Heart left ventricle (tissue), 16 donors: ENCODE measurements at regions not wholly inside any gene's neighbourhood (a gene's known extent, or its start where the extent isn't known, plus 50 kb on each side); places are given as distances from the start of the nearest gene placed in this dataset.

Experiments used
- ATAC-seq, 4 donors: fragments of 200-7000 bp; cut with Tn5 transposase; one replicate each; pipeline ENCODE4 v1.9.1; 2020 to 2022; ENCODE audit warnings: moderate library complexity in 4 of 4, mild to moderate bottlenecking in 3 of 4, moderate number of reproducible peaks in 1 of 4
- DNase-seq, 5 donors: peaks; one replicate each; pipeline ENCODE4 v3.0.0-alpha.2; 2020
- H3K27ac ChIP-seq, 12 donors: fragments of 200-600 bp; sonication (generic) in 4 of 12; one replicate each; pipeline versions ENCODE4 v1.5.0 to v1.8.0; 2016 to 2022; ENCODE audit warnings: mild to moderate bottlenecking in 2 of 12
- H3K27me3 ChIP-seq, 9 donors: fragments of 200-600 bp; sonication (generic) in 2 of 9; one replicate each; pipeline versions ENCODE4 v1.5.1 to v1.8.0; 2016 to 2022; ENCODE audit warnings: mild to moderate bottlenecking in 3 of 9
- H3K36me3 ChIP-seq, 9 donors: fragments of 200-600 bp; sonication (generic) in 2 of 9; one replicate each; pipeline versions ENCODE4 v1.5.0 to v1.8.0; 2018 to 2022; ENCODE audit warnings: mild to moderate bottlenecking in 2 of 9
- H3K4me1 ChIP-seq, 12 donors: fragments of 200-600 bp; sonication (generic) in 4 of 12; one replicate each; pipeline versions ENCODE4 v1.5.0 to v1.8.0; 2016 to 2022; ENCODE audit warnings: mild to moderate bottlenecking in 3 of 12
- H3K4me3 ChIP-seq, 12 donors: fragments of 200-600 bp; sonication (generic) in 4 of 12; one replicate each; pipeline versions ENCODE4 v1.5.0 to v1.8.0; 2017 to 2022; ENCODE audit warnings: mild to moderate bottlenecking in 9 of 12, moderate library complexity in 4 of 12
- H3K9me3 ChIP-seq, 12 donors: fragments of 200-600 bp; sonication (generic) in 4 of 12; one replicate each; pipeline versions ENCODE4 v1.5.0 to v1.8.0; 2016 to 2022; ENCODE audit warnings: mild to moderate bottlenecking in 1 of 12
- POLR2A ChIP-seq, 2 donors: fragments of 450-650 bp; IDR thresholded peaks; one replicate each; pipeline ENCODE4 v1.6.1; 2017; ENCODE audit warnings: antibody characterized with exemption in 2 of 2, mild to moderate bottlenecking in 2 of 2, moderate library complexity in 2 of 2
- WGBS, 4 donors: extraction: QIAGEN DNeasy Blood & Tissue Kit in 2 of 4; methylation state at CpG; one replicate each; pipeline versions ENCODE4 v1.1.5 to v1.1.7; 2013 to 2018; 5-methylcytosine and 5-hydroxymethylcytosine counted together
- intact Hi-C, 10 donors: fragments of 100-400 bp; cut with DNase I; formaldehyde crosslinking; loops; one replicate each; pipeline versions ENCODE4 v1.11.1 to v1.14.2; 2022
- TF ChIP-seq, protein P1 (sequence below), 12 donors: fragments of 200-600 bp; sonication (generic) in 4 of 12; IDR thresholded peaks; one replicate each; pipeline versions ENCODE4 v1.5.0 to v1.8.0; 2018 to 2022; ENCODE audit warnings: antibody characterized with exemption in 12 of 12, mild to moderate bottlenecking in 5 of 12
- donor health status: ischemic (EF 13 %, LVEDD 7.1; RV severe dilation, severe dysfunction).
- donor health status: healthy with polysubstance abuse.
- donor health status: DM: no; HTN: yes; CAD: no.
- donor health status: DM: no; HTN: no; CAD: no.
- donor health status: ischemic (EF 25% LVEDD 6.9; RV normal size, moderate dysfunction).
- donor health status: ischemic (EF 25% LVEDD 5.7; RV mildly dilated, moderate dysfunction).
- donor health status: healthy.
- donor health status: DM: yes; HTN: yes; CAD: no.
- donor health status: ischemic (EF 35%, LVEDD 5.7; RV mildly dilated, moderate dysfunction).
- donor health status: nonischemic (EF 11% LVEDD 7.7; RV severe dilation, severe dysfunction).
- donor health status: DM: yes; HTN: yes; CAD: no.
- donor health status: PGD.
- donor health status: ischemic (EF 29% LVEDD 5.4; RV normal size, mild dysfunction).
- donor health status: nonischemic (EF 23%, LVEDD 6.1; RV moderate dilation, normal function).

DNA sequence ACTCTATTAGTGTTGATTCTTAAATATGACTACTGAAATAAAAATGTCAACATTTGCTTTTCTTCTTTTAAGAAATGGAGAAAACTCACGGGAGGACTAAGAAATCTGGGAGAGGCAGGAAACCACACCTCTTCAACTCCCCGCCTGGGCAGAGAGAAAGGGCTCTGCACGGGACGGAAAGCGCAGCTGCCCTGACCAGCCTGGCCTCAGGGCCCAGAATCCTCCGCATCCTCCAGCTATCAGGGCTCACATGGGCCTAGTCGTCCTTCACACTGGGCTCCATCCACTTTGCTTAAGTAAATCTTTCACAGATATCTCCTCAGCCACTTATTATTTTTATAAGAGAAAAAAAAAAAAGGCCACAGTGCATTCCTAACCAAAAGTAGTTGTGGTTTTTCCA, 215.1 kb downstream of the TBXT start:
- Histone ChIP-seq H3K36me3 (peaks cover 0 to 3% (median 0%) of the 10 kb centered on the region in 9 donors), H3K27ac (no peak overlapping the region), H3K4me1 (no peaks in the 10 kb centered on the region), H3K27me3 (no peaks in the 10 kb centered on the region), H3K4me3 (no peak overlapping the region), H3K9me3 (no peaks in the 10 kb centered on the region)
- TF ChIP-seq, protein P1, sequence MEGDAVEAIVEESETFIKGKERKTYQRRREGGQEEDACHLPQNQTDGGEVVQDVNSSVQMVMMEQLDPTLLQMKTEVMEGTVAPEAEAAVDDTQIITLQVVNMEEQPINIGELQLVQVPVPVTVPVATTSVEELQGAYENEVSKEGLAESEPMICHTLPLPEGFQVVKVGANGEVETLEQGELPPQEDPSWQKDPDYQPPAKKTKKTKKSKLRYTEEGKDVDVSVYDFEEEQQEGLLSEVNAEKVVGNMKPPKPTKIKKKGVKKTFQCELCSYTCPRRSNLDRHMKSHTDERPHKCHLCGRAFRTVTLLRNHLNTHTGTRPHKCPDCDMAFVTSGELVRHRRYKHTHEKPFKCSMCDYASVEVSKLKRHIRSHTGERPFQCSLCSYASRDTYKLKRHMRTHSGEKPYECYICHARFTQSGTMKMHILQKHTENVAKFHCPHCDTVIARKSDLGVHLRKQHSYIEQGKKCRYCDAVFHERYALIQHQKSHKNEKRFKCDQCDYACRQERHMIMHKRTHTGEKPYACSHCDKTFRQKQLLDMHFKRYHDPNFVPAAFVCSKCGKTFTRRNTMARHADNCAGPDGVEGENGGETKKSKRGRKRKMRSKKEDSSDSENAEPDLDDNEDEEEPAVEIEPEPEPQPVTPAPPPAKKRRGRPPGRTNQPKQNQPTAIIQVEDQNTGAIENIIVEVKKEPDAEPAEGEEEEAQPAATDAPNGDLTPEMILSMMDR (IDR thresholded peaks at IDR 0.05): no peak
- no peak for TF ChIP-seq POLR2A (IDR thresholded peaks at IDR 0.05)
- WGBS, 4 donors: 64 to 76% (median 66%) methylated on average over 7 of the region's 7 CpGs
- DNase-seq (no peak), ATAC-seq (no peak)
- intact Hi-C loops: no loop called here

DNA sequence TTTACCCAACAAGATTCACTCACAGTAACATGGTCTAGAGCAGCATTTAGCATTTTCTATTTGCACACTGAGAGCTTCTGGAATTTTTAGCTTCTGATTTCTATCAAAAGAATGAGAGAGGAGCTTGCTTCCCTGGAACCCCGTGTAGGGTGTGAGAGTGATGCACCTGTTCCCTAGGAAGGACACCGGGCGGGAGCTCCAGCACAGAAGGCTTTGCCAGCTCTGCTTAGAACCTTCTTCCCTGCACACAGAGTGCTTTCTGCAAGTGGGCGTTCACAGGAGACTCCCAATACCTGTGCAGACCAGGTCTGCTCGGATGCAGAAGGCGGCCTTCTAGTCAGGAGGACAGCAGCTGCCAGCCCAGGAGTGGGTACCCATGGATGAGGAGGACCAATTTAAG, 217.3 kb downstream of the TBXT start:
- 82 to 89% (median 85%) methylated on average over 6 of the region's 6 CpGs for WGBS, 4 donors
- TF ChIP-seq, protein P1 (IDR thresholded peaks at IDR 0.05): no peak
- no peak for TF ChIP-seq POLR2A (IDR thresholded peaks at IDR 0.05)
- intact Hi-C loops: no loop called here
- Histone ChIP-seq H3K9me3 (no peaks in the 10 kb centered on the region), H3K36me3 (peaks cover 0 to 3% (median 0%) of the 10 kb centered on the region in 9 donors), H3K4me1 (no peaks in the 10 kb centered on the region), H3K27me3 (no peaks in the 10 kb centered on the region), H3K4me3 (no peak overlapping the region), H3K27ac (no peak overlapping the region)
- ATAC-seq: no peak
- no peak for DNase-seq

DNA sequence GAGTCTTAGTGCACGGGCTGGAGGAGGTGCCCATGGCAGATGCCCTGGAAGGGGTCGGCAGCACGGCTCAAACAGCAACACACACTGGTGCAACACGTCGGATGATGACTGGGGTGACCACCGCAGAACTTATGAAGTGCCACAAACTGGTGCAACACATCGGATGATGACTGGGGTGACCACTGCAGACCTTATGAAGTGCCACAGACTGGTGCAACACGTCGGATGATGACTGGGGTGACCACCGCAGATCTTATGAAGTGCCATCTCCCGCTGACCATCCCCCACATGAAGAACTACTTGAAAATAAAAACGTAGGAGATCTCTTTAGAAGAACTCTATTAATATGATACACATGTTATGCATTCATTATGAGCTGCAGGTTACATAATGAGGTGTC, 218.3 kb downstream of the TBXT start:
- no peak overlapping the region for H3K4me3 ChIP-seq
- H3K27ac ChIP-seq: no peak overlapping the region
- ATAC-seq (no peak), DNase-seq (no peak)
- intact Hi-C loops: no loop called here
- no peaks in the 10 kb centered on the region for H3K4me1 ChIP-seq
- 86 to 90% (median 89%) methylated on average over 12 of the region's 12 CpGs for WGBS, 4 donors
- no peaks in the 10 kb centered on the region for H3K9me3 ChIP-seq
- H3K27me3 ChIP-seq: no peaks in the 10 kb centered on the region
- TF ChIP-seq POLR2A (IDR thresholded peaks at IDR 0.05): no peak
- TF ChIP-seq, protein P1 (IDR thresholded peaks at IDR 0.05): no peak
- peaks cover 0 to 3% (median 0%) of the 10 kb centered on the region in 9 donors for H3K36me3 ChIP-seq

- Histone ChIP-seq H3K36me3 (peaks cover 0 to 3% (median 0%) of the 10 kb centered on the region in 9 donors), H3K27ac (no peak overlapping the region), H3K4me3 (no peak overlapping the region), H3K9me3 (no peaks in the 10 kb centered on the region), H3K4me1 (no peaks in the 10 kb centered on the region), H3K27me3 (no peaks in the 10 kb centered on the region)
- 94 to 97% (median 95%) methylated on average over 2 of the region's 2 CpGs for WGBS, 4 donors
- TF ChIP-seq POLR2A (IDR thresholded peaks at IDR 0.05): no peak
- TF ChIP-seq, protein P1 (IDR thresholded peaks at IDR 0.05): no peak
- ATAC-seq (no peak), DNase-seq (no peak)
- intact Hi-C loops: no loop called here
These were observed 223.6 kb downstream of the TBXT start for GRCh38 chr6:165944002-165944466.
